Dedifferentiated amniotic fluid mesenchymal stem cell (primary cell): ENCODE measurements at regions not wholly inside any gene's neighbourhood (a gene's known extent, or its start where the extent isn't known, plus 50 kb on each side); places are given as distances from the start of the nearest gene placed in this dataset.
"Not testable (repeated sequence)": the region's sequence is repeated elsewhere in the genome, so short reads cannot be mapped to it uniquely, and the experiment has no call there.

ENCODE experiments used
- DNase-seq: peaks from one replicate; pipeline ENCODE4 v3.0.0-alpha.2; 2016; ENCODE audit errors: extremely low spot score

DNA sequence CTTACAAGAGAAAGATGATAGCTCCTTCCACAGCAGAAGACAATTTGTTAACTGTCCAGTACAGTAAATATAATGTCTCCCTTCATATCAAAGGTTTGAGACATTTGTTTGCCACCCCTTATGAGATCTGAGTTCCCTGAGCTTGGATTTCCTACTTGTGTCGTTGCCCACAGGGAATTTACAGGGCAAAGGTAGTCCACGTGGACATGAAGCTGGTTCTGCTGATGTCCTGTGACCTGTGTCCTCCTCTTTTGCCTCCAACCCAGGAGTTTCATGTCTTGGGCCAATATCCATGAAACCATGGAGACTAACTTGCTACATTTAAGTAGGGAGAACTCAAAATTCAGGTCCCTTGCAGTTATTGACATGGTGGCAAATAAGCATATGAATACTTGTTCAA, 172.2 kb upstream of the KCTD7 start:
- DNase-seq: not testable (repeated sequence)

- DNase-seq: not testable (repeated sequence)
Measured at GRCh38 chr7:66458991-66459390, 169.7 kb upstream of the KCTD7 start.

- not testable (repeated sequence) for DNase-seq
Measured at GRCh38 chr7:66459783-66460413, 168.8 kb upstream of the KCTD7 start.

DNA sequence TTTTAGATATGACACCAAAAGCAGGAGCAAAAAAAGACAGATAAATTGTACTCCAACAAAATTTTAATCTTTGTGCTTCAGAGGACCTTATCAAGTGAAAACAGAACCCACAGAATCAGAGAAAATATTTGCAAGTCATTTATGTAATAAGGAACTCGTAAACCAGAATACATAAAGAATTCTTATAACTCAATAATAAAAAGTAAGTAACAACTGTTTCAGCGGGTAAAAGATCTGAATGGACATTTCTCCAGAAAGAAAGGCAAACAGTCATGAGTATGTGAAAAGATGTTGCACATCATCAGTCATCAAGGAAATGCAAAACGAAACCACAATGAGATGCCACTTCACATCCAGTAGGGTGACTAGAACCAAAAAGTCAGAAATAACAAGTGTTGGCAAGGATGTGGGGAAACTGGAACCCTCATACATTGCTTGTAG, 167.7 kb upstream of the KCTD7 start:
- DNase-seq: no peak

GRCh38 chr7:66461397-66461796, 167.3 kb upstream of the KCTD7 start:
- not testable (repeated sequence) for DNase-seq

DNA sequence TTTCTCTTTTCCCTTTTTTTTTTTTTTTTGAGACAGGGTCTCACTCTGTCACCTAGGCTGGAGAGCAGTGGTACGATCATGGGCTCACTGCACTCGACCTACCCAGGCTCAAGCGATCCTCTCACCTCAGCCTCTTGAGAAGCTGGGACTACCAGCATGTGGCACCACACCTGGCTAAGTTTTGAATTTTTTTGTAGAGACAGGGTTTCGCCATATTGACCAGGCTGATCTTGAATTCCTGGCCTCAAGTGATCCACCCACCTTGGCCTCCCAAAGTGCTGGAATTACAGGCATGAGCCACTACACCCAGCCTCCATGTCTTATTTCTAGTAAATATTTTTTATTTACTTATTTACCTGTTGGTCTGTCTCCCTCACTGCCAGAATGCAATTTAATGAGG, 165.8 kb upstream of the KCTD7 start:
- DNase-seq: not testable (repeated sequence)

GRCh38 chr7:66464059-66464458, 164.6 kb upstream of the KCTD7 start:
- no peak for DNase-seq

DNA sequence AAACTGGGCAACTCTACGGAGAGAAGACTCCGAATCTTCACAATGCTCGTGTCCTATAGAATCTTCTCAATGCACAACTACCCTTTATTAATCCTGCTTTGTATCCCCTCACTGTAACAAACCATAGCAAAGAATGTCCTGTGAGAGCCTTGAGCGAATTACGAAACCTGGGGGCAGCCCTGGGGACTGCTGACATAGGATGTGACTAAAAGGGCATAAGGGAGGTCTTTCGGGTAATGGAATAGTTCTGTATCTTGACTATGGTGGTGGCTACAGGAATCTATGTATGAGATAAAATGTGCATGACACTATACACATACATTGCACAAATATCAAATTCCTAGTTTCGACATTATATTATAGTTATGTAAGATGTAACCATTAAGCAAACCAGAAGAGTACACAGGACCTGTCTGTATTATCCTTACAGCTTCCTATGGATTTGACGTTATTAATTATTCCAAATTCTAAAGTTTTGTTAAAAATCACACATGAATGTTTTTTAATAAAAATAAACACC, 162.5 kb upstream of the KCTD7 start:
- no peak for DNase-seq

DNA sequence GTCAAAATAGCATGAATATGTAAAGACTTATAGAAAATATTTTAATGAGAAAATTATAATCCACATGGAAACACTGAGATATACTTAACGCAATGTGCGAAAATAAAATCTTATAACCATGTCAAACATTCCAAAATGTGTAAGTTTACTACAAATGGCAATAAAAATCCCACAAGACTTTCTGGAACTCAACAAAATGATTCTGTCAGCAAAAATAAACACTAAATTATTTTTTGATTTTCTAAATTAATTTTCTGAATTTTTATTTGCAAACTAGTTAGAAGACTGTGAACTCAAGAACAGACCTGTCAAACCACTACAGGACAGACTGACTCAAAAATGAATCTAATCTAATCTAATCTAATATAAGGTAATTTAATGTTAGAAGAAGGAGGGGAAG, 160.8 kb upstream of the KCTD7 start:
- no peak for DNase-seq

GRCh38 chr7:66473064-66473463, 155.6 kb upstream of the KCTD7 start:
- DNase-seq: not testable (repeated sequence)

GRCh38 chr7:66474441-66474840, 154.2 kb upstream of the KCTD7 start:
- DNase-seq: no peak

- not testable (repeated sequence) for DNase-seq
Measured at GRCh38 chr7:66476056-66476455, 152.6 kb upstream of the KCTD7 start.

- DNase-seq: not testable (repeated sequence)
Measured at GRCh38 chr7:66477822-66478397, 150.8 kb upstream of the KCTD7 start.

DNA sequence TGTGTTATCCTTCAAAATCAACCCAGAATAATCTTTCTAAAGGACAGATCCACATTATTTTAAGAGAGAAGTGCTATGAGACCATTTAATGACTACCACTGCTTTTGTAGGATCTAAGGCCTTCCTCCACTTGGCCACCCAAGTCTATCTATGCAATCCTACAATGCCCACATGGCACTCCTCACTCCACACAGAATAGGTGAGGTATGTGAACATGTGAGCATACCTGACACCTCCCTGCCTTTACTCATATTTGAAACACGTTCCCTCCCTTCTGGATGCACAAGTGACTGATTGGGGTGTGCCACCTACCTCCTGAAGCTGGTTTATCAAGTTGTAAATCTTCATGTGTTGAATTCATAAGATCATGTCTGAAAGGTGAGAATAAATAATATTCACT, 147.5 kb upstream of the KCTD7 start:
- DNase-seq: not testable (repeated sequence)

DNA sequence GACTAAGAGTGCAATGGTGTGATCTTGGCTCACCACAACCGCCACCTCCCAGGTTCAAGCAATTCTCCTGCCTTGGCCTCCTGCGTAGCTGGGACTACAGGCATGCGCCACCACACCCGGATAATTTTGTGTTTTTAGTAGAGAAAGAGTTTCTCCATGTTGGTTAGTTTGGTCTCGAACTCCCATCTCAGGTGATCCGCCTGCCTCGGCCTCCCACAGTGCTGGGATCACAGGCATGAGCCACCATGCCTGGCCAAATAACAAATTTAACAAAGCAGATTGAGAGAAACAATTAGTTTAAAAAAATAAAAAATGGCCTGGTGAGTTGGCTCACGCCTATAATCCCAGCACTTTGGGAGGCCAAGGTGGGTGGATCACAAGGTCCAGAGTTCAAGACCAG, 139.6 kb upstream of the KCTD7 start:
- not testable (repeated sequence) for DNase-seq

GRCh38 chr7:66489741-66490140, 138.9 kb upstream of the KCTD7 start:
- DNase-seq: not testable (repeated sequence)

- not testable (repeated sequence) for DNase-seq
Measured at GRCh38 chr7:66490979-66491378, 137.7 kb upstream of the KCTD7 start.

GRCh38 chr7:66492405-66492804, 136.3 kb upstream of the KCTD7 start:
- not testable (repeated sequence) for DNase-seq

DNA sequence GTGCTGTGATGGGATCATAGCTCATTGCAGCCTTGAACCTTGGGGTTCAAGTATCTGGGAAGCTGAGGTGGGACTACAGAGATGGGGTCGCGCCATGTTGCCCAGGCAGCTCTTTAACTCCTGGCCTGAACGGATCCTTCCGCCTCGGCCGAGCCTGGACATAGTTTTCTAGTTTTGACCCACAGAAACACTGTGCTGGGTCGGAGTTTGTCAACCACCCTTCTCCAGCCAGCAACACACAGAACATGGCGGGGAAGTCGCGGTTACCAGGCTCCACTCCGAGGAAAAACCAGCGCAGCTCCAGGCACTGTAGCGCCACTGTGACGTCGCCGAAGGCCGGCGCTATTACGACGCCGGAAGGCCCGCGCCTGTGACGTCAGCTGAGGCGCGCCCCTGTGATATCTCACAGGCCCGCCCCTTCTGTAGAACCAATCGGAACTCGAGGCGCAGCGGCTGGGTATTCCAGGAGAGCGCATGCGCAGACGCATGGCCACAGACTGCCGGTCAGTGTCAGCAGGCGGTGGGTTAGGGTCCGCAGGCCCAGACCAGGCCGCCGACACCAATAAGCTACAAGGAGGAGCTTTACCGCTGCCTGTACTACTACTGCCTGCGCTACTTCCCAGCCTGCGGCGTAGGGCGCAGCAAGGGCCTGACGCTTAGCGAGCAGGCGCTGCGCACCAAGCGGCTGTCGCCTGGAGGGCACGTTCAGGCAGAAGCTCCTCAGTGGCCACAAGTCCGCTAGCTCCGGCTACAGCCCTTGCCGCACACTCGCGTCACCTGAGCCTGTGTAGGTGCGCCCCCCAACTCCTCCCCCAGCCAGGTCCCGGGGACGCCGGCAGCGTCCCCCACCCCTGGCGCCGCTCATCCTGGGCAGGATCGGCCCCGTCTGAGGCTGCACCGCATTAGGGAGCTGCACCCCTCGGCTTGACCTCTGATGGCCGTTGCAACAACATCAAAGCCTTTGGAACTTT, 135.2 kb upstream of the KCTD7 start:
- peak; percentile 96 for DNase-seq

GRCh38 chr7:66497346-66497745, 131.3 kb upstream of the KCTD7 start:
- DNase-seq: no peak

DNA sequence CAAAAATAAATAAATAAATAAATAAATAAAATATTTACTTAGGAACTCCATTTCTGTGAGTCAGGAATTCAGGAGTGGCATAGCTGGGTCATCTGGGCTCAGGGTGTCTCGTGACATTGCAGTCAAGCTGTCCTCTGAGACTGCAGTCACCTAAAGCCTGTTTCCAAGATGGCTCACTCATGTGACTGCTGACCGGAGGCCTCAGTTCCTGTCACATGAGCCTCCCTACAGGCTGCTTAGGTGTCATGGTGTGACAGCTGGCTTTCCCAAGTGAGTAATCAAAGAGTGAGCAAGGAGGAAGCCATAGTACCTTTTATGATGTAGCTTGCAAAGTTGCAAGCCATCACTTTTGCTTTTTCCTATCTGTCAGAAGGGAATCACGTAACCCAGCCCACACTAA, 128.6 kb upstream of the KCTD7 start:
- DNase-seq: no peak
